Liver (tissue), 7 donors: ENCODE measurements at regions not wholly inside any gene's neighbourhood (a gene's known extent, or its start where the extent isn't known, plus 50 kb on each side); places are given as distances from the start of the nearest gene placed in this dataset.

Experiments used
- DNase-seq: peaks from one replicate; pipeline ENCODE4 v3.0.0-alpha.2; 2017; ENCODE audit warnings: low spot score
- H3K27ac ChIP-seq, 2 donors: one replicate each; pipeline ENCODE4 v1.7.0; 2013; ENCODE audit warnings: inconsistent platforms in 2 of 2, low read length in 2 of 2, control low read depth in 1 of 2, low read depth in 1 of 2, mild to moderate bottlenecking in 1 of 2
- H3K27me3 ChIP-seq, 4 donors: one replicate each; pipeline versions ENCODE4 v1.6.1 to v1.7.0; 2013; ENCODE audit warnings: low read length in 3 of 4, inconsistent platforms in 1 of 4, mild to moderate bottlenecking in 1 of 4, moderate library complexity in 1 of 4; ENCODE audit not compliant: control insufficient read depth in 4 of 4, insufficient read depth in 4 of 4
- H3K36me3 ChIP-seq, 4 donors: one replicate each; pipeline versions ENCODE4 v1.6.1 to v1.7.0; 2013; ENCODE audit warnings: low read length in 3 of 4, mild to moderate bottlenecking in 3 of 4, low read depth in 1 of 4, moderate library complexity in 1 of 4; ENCODE audit not compliant: control insufficient read depth in 4 of 4, insufficient read depth in 3 of 4
- H3K4me1 ChIP-seq, 4 donors: one replicate each; pipeline versions ENCODE4 v1.6.1 to v1.7.0; 2013; ENCODE audit warnings: low read length in 3 of 4, mild to moderate bottlenecking in 3 of 4, moderate library complexity in 1 of 4; ENCODE audit not compliant: control insufficient read depth in 4 of 4, insufficient read depth in 4 of 4
- H3K4me3 ChIP-seq, 3 donors: one replicate each; pipeline versions ENCODE4 v1.6.1 to v1.7.0; 2013; ENCODE audit warnings: low read length in 3 of 3, control low read depth in 1 of 3, low read depth in 1 of 3, mild to moderate bottlenecking in 1 of 3
- H3K9ac ChIP-seq, 2 donors: one replicate each; pipeline ENCODE4 v1.7.0; 2013; ENCODE audit warnings: low read length in 2 of 2, mild to moderate bottlenecking in 2 of 2, moderate library complexity in 2 of 2, control low read depth in 1 of 2, low read depth in 1 of 2
- H3K9me3 ChIP-seq, 4 donors: one replicate each; pipeline versions ENCODE4 v1.6.1 to v1.7.0; 2013; ENCODE audit warnings: low read length in 3 of 4; ENCODE audit not compliant: control insufficient read depth in 4 of 4
- EGR1 ChIP-seq, 2 donors: IDR thresholded peaks; 2 replicates each; pipeline ENCODE4 v1.6.1; 2016 to 2018; ENCODE audit warnings: antibody characterized with exemption in 2 of 2, low read depth in 2 of 2
- FOXA1 ChIP-seq: IDR thresholded peaks from 2 replicates; pipeline ENCODE4 v1.6.1; 2016; ENCODE audit warnings: antibody characterized with exemption
- FOXA2 ChIP-seq: IDR thresholded peaks from 2 replicates; pipeline ENCODE4 v1.6.1; 2016; ENCODE audit warnings: antibody characterized with exemption
- GABPA ChIP-seq, 2 donors: IDR thresholded peaks in 1 of 2; conservative IDR thresholded peaks in 1 of 2; 2 replicates each; pipeline ENCODE4 v1.6.1; 2016; ENCODE audit warnings: antibody characterized with exemption in 2 of 2, mild to moderate bottlenecking in 1 of 2, moderate library complexity in 1 of 2
- HNF4A ChIP-seq, 2 donors: conservative IDR thresholded peaks; 2 replicates each; pipeline ENCODE4 v1.6.1; 2016; ENCODE audit warnings: antibody characterized with exemption in 2 of 2, mild to moderate bottlenecking in 2 of 2
- HNF4G ChIP-seq: IDR thresholded peaks from 2 replicates; pipeline ENCODE4 v1.6.1; 2016; ENCODE audit warnings: antibody characterized with exemption
- JUND ChIP-seq, 2 donors: IDR thresholded peaks; 2 replicates each; pipeline ENCODE4 v1.6.1; 2016; ENCODE audit warnings: antibody characterized with exemption in 2 of 2
- NR2F2 ChIP-seq: IDR thresholded peaks from 2 replicates; pipeline ENCODE4 v1.6.1; 2016; ENCODE audit warnings: antibody characterized with exemption
- RAD21 ChIP-seq, 2 donors: IDR thresholded peaks; 2 replicates each; pipeline ENCODE4 v1.6.1; 2016; ENCODE audit warnings: antibody characterized with exemption in 2 of 2, mild to moderate bottlenecking in 2 of 2
- REST ChIP-seq: IDR thresholded peaks from 2 replicates; pipeline ENCODE4 v1.6.1; 2016; ENCODE audit warnings: antibody characterized with exemption, mild to moderate bottlenecking
- TAF1 ChIP-seq: conservative IDR thresholded peaks from 2 replicates; pipeline ENCODE4 v1.6.1; 2016; ENCODE audit warnings: antibody characterized with exemption, mild to moderate bottlenecking
- YY1 ChIP-seq: IDR thresholded peaks from 2 replicates; pipeline ENCODE4 v1.6.1; 2016; ENCODE audit warnings: antibody characterized with exemption, mild to moderate bottlenecking
- WGBS: extraction: QIAGEN DNeasy Blood & Tissue Kit; methylation state at CpG from one replicate; pipeline ENCODE4 v1.1.7; 2013; 5-methylcytosine and 5-hydroxymethylcytosine counted together
- TF ChIP-seq, protein P1 (sequence below): IDR thresholded peaks from 2 replicates; pipeline ENCODE4 v1.6.1; 2016; ENCODE audit warnings: antibody characterized with exemption
- donor health status: healthy.
- donor health status: healthy.
- donor health status: healthy.
- donor health status: healthy.

- TF ChIP-seq REST = no peak
Measured at GRCh38 chr3:194987571-194988494, 283.1 kb downstream of the XXYLT1 start (continued).

DNA sequence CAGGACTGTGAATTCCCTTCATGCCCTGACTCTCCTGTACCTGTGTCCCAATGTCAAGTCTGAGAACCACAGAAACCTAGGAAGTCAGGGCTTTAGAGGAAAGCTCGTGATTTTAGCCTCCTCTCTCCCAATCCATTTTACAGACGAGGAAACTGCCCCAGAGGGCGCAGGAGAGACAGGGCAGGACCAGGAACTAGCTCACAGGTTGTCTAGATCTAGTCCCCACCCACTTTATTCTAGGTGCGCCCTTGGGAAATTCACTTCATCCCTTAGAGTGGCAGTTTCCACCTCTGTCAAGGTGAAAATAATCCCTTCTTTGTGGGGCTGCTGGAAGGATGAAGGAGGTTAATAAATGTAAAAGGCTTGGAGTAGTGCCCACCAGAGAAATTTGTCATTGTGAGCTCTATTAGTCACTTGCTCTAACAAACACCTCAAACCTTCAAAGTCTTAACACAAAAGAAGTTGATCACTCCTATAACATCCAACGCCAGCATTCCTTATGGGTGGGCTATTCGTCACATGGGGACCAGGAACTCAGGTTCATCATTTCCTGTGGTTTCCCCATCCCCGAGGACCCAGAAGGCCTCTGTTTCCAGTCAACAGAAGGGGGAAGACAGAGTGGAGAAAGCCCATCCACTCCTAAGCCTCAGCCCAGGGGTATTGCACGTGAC lies 282.3 kb downstream of the XXYLT1 start:
- DNase-seq = no peak

GRCh38 chr3:194989241-194989640 lies 281.7 kb downstream of the XXYLT1 start:
- TF ChIP-seq REST (no peak), HNF4A (conservative IDR thresholded peaks at IDR 0.05) (no peak), FOXA1 (no peak), EGR1 (IDR thresholded peaks at IDR 0.05; ENCODE audit: low read depth in 2 of 2) (no peak), YY1 (no peak), JUND (IDR thresholded peaks at IDR 0.05) (no peak), GABPA (IDR thresholded peaks at IDR 0.05 in 1 of 2, conservative IDR thresholded peaks at IDR 0.05 in 1 of 2) (no peak), RAD21 (IDR thresholded peaks at IDR 0.05) (no peak), TAF1 (no peak)
- TF ChIP-seq, protein P1, sequence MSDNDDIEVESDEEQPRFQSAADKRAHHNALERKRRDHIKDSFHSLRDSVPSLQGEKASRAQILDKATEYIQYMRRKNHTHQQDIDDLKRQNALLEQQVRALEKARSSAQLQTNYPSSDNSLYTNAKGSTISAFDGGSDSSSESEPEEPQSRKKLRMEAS = no peak
- peak; percentile 22 for DNase-seq
- H3K27me3 ChIP-seq = no peaks in the 10 kb centered on the region

More for the DNA sequence above, 282.3 kb downstream of the XXYLT1 start:
- H3K36me3 ChIP-seq = no peaks in the 10 kb centered on the region
- no peaks in the 10 kb centered on the region for H3K27me3 ChIP-seq
- WGBS = 88% methylated on average over 8 of the region's 8 CpGs
- H3K27ac ChIP-seq = no peak overlapping the region
- no peak overlapping the region for H3K9ac ChIP-seq
- TF ChIP-seq REST (no peak), HNF4G (no peak), FOXA2 (no peak), NR2F2 (no peak)
- no peaks in the 10 kb centered on the region for H3K9me3 ChIP-seq
- no peak overlapping the region for H3K4me3 ChIP-seq
- H3K4me1 ChIP-seq = peaks cover 4 to 13% (median 9%) of the 10 kb centered on the region in 4 donors

More at GRCh38 chr3:194989241-194989640, 281.7 kb downstream of the XXYLT1 start:
- peaks cover 4 to 13% (median 9%) of the 10 kb centered on the region in 4 donors for H3K4me1 ChIP-seq
- H3K9me3 ChIP-seq = no peaks in the 10 kb centered on the region
- H3K27ac ChIP-seq = no peak overlapping the region
- 84% methylated on average over 10 of the region's 10 CpGs for WGBS
- H3K4me3 ChIP-seq = no peak overlapping the region
- H3K36me3 ChIP-seq = no peaks in the 10 kb centered on the region
- H3K9ac ChIP-seq = no peak overlapping the region
